DOHH2 (cell line): ENCODE measurements at regions not wholly inside any gene's neighbourhood (a gene's known extent, or its start where the extent isn't known, plus 50 kb on each side); places are given as distances from the start of the nearest gene placed in this dataset.

Source experiments
- H3F3A ChIP-seq: fragments of 200-600 bp; sonication (generic), shearing (Covaris generic); 2 replicates; pipeline ENCODE4 v1.6.0; 2016; ENCODE audit warnings: antibody characterized with exemption, mild to moderate bottlenecking; ENCODE audit not compliant: control insufficient read depth, insufficient read depth
- H3K27ac ChIP-seq: fragments of 200-600 bp; sonication (generic); 2 replicates; pipeline ENCODE4 v1.5.1; 2014; ENCODE audit warnings: low read depth, mild to moderate bottlenecking, low read length, moderate library complexity
- H3K27me3 ChIP-seq: fragments of 200-600 bp; sonication (generic); 2 replicates; pipeline ENCODE4 v1.6.1; 2014; ENCODE audit warnings: mild to moderate bottlenecking, low read length, mixed read lengths; ENCODE audit not compliant: control insufficient read depth
- H3K36me3 ChIP-seq: fragments of 200-600 bp; sonication (generic); 2 replicates; pipeline ENCODE4 v1.6.1; 2014; ENCODE audit warnings: mild to moderate bottlenecking, low read length, moderate library complexity, mixed read lengths; ENCODE audit not compliant: control insufficient read depth
- H3K4me1 ChIP-seq: fragments of 200-600 bp; sonication (generic); 2 replicates; pipeline ENCODE4 v1.6.1; 2014; ENCODE audit warnings: mild to moderate bottlenecking, low read length, mixed read lengths; ENCODE audit not compliant: control insufficient read depth
- H3K4me2 ChIP-seq: fragments of 200-600 bp; sonication (generic); 2 replicates; pipeline ENCODE4 v1.6.0; 2014; ENCODE audit warnings: mild to moderate bottlenecking, low read length, moderate library complexity
- H3K4me3 ChIP-seq: fragments of 200-600 bp; sonication (generic); 2 replicates; pipeline ENCODE4 v1.5.1; 2014; ENCODE audit warnings: mild to moderate bottlenecking, low read length, mixed read lengths
- H3K79me2 ChIP-seq: fragments of 200-600 bp; sonication (generic); 2 replicates; pipeline ENCODE4 v1.6.1; 2014; ENCODE audit warnings: mild to moderate bottlenecking, low read length, mixed read lengths; ENCODE audit not compliant: control insufficient read depth
- H3K9me2 ChIP-seq: fragments of 200-600 bp; sonication (generic); replicated peaks from 2 replicates; pipeline ENCODE4 v1.6.1; 2014; ENCODE audit warnings: mild to moderate bottlenecking, low read length, mixed read lengths; ENCODE audit not compliant: control insufficient read depth
- H3K9me3 ChIP-seq: fragments of 200-600 bp; sonication (generic); 2 replicates; pipeline ENCODE4 v1.6.1; 2014; ENCODE audit warnings: antibody characterized with exemption, low read length, mixed read lengths; ENCODE audit not compliant: control insufficient read depth, insufficient read depth
- H4K20me1 ChIP-seq: fragments of 200-600 bp; sonication (generic); 2 replicates; pipeline ENCODE4 v1.6.0; 2014; ENCODE audit warnings: low read depth, mild to moderate bottlenecking, antibody characterized with exemption, low read length, moderate library complexity; ENCODE audit not compliant: control insufficient read depth, insufficient read depth
- CTCF ChIP-seq: fragments of 200-600 bp; sonication (generic); IDR thresholded peaks from one replicate; pipeline ENCODE4 v1.5.1; 2014; ENCODE audit warnings: antibody characterized with exemption, mild to moderate bottlenecking, low read depth, low read length; ENCODE audit not compliant: poor library complexity, severe bottlenecking
- EZH2phosphoT487 ChIP-seq: fragments of 200-600 bp; sonication (generic); IDR thresholded peaks from 2 replicates; pipeline ENCODE4 v1.6.1; 2017; ENCODE audit warnings: borderline replicate concordance, mild to moderate bottlenecking, antibody characterized with exemption, low read length, moderate library complexity, mixed read lengths

GRCh38 chr7:56483861-56484550 is 367.8 kb upstream of the NUPR2 start:
- Histone ChIP-seq H3K27ac (no peak overlapping the region), H3K79me2 (no peaks in the 10 kb centered on the region), H3K4me3 (no peak overlapping the region), H3K27me3 (no peaks in the 10 kb centered on the region), H3K4me1 (no peaks in the 10 kb centered on the region), H3K9me3 (peaks cover 49% of the 10 kb centered on the region; the same call in 1 of the 2 replicates), H3K9me2 (no peaks in the 10 kb centered on the region), H3K4me2 (no peak overlapping the region), H4K20me1 (no peaks in the 10 kb centered on the region), H3K36me3 (no peaks in the 10 kb centered on the region), H3F3A (no peaks in the 10 kb centered on the region)
- TF ChIP-seq CTCF (no peak), EZH2phosphoT487 (no peak)

DNA sequence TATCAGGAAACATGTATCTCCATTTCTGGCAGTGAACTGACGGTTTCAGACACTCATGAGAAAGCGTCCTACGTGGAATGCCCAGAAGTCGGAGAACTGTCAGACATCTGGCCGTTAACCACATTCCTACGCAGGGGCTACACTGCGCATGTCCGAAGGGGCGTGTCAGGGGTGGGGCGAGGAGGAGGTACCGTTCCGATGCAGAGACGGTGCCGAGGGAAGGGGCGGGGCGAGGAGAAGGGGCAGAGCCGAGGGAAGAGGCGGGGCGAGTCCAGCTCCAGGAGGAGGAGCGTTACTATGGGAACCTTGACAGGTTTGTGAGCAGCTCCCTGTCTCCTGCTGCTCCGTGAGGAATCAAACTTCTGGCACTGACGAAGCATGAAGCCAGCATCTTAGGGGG is 366.9 kb upstream of the NUPR2 start:
- peaks cover 54% of the 10 kb centered on the region; the same call in 1 of the 2 replicates for H3K9me3 ChIP-seq

GRCh38 chr7:56479748-56480147 is 363.5 kb upstream of the NUPR2 start:
- no peaks in the 10 kb centered on the region for H3K79me2 ChIP-seq
- no peaks in the 10 kb centered on the region for H3K27me3 ChIP-seq
- peaks cover 68% of the 10 kb centered on the region; the same call in 1 of the 2 replicates for H3K9me3 ChIP-seq
- H3K27ac ChIP-seq = no peak overlapping the region
- no peaks in the 10 kb centered on the region for H4K20me1 ChIP-seq
- no peak for TF ChIP-seq CTCF
- TF ChIP-seq EZH2phosphoT487 = no peak
- no peaks in the 10 kb centered on the region for H3F3A ChIP-seq
- no peak overlapping the region for H3K4me2 ChIP-seq
- no peaks in the 10 kb centered on the region for H3K9me2 ChIP-seq
- H3K36me3 ChIP-seq = no peaks in the 10 kb centered on the region
- no peak overlapping the region for H3K4me3 ChIP-seq
- H3K4me1 ChIP-seq = no peaks in the 10 kb centered on the region

More for the DNA sequence above, 366.9 kb upstream of the NUPR2 start:
- no peak for TF ChIP-seq CTCF
- TF ChIP-seq EZH2phosphoT487 = no peak
- Histone ChIP-seq H3K79me2 (no peaks in the 10 kb centered on the region), H3K4me2 (no peak overlapping the region), H3K4me1 (no peaks in the 10 kb centered on the region), H3F3A (no peaks in the 10 kb centered on the region), H3K27me3 (no peaks in the 10 kb centered on the region), H3K9me2 (no peaks in the 10 kb centered on the region), H3K27ac (no peak overlapping the region), H4K20me1 (no peaks in the 10 kb centered on the region), H3K36me3 (no peaks in the 10 kb centered on the region), H3K4me3 (no peak overlapping the region)
